ENCODE measurements at regions not wholly inside any gene's neighbourhood (a gene's known extent, or its start where the extent isn't known, plus 50 kb on each side); places are given as distances from the start of the nearest gene placed in this dataset.

- TF ChIP-seq POLR2AphosphoS5 (IDR thresholded peaks at IDR 0.05; ENCODE audit: low read length) (no peak), GABPA (IDR thresholded peaks at IDR 0.05; ENCODE audit: low read depth) (no peak), BACH1 (IDR thresholded peaks at IDR 0.05; ENCODE audit: borderline replicate concordance) (no peak), CTCF (IDR thresholded peaks at IDR 0.05 in 2 of 3, conservative IDR thresholded peaks at IDR 0.05 in 1 of 3; ENCODE audit: control insufficient read depth in 2 of 3, extremely low read depth in 1 of 3, insufficient read depth in 1 of 3, low read depth in 3 of 3, low read length in 3 of 3) (no peak)
Observed at GRCh38 chr15:45810201-45810600, 175.4 kb downstream of the SQOR start.

Measured in GM12878 (cell line).